Neural progenitor cell (in vitro differentiated cells): ENCODE measurements at regions not wholly inside any gene's neighbourhood (a gene's known extent, or its start where the extent isn't known, plus 50 kb on each side); places are given as distances from the start of the nearest gene placed in this dataset.

Experiments
- CTCF ChIP-seq: fragments of 200-600 bp; sonication (generic); IDR thresholded peaks from 2 replicates; pipeline ENCODE4 v1.5.1; 2017; ENCODE audit warnings: antibody characterized with exemption, mild to moderate bottlenecking
- EZH2 ChIP-seq: fragments of 200-600 bp; sonication (generic); IDR thresholded peaks from 2 replicates; pipeline ENCODE4 v1.6.1; 2017; ENCODE audit warnings: antibody characterized with exemption, mild to moderate bottlenecking, moderate library complexity
- EZH2phosphoT487 ChIP-seq: fragments of 200-600 bp; sonication (generic); IDR thresholded peaks from 2 replicates; pipeline ENCODE4 v1.6.1; 2017; ENCODE audit warnings: antibody characterized with exemption

- TF ChIP-seq CTCF (no peak), EZH2phosphoT487 (no peak), EZH2 (no peak)
These were observed 146.3 kb upstream of the PKN2 start for GRCh38 chr1:88537787-88538186.
